GM23338 (cell line): ENCODE measurements at regions not wholly inside any gene's neighbourhood (a gene's known extent, or its start where the extent isn't known, plus 50 kb on each side); places are given as distances from the start of the nearest gene placed in this dataset.

Experiments
- CTCF ChIP-seq, 2 experiments: fragments of 200-600 bp in 1 of 2; sonication (generic) in 1 of 2; conservative IDR thresholded peaks; 2 replicates each; pipeline versions ENCODE4 v1.5.1 to v1.6.1; 2016 to 2017; ENCODE audit warnings: antibody characterized with exemption in 2 of 2, low read depth in 2 of 2, mild to moderate bottlenecking in 2 of 2, moderate library complexity in 1 of 2
- EZH2 ChIP-seq: fragments of 200-600 bp; sonication (generic); IDR thresholded peaks from one replicate; pipeline ENCODE4 v1.8.0; 2017; ENCODE audit warnings: antibody characterized with exemption, mild to moderate bottlenecking, low read depth; ENCODE audit not compliant: unreplicated experiment
- NANOG ChIP-seq: IDR thresholded peaks from 2 replicates; pipeline ENCODE4 v1.6.1; 2016; ENCODE audit warnings: antibody characterized with exemption, borderline replicate concordance
- POLR2AphosphoS5 ChIP-seq: IDR thresholded peaks from 2 replicates; pipeline ENCODE4 v1.6.1; 2016; ENCODE audit warnings: antibody characterized with exemption, low read depth

- TF ChIP-seq CTCF (conservative IDR thresholded peaks at IDR 0.05; ENCODE audit: low read depth in 2 of 2) (no peak), EZH2 (no peak), POLR2AphosphoS5 (no peak), NANOG (no peak)
Observed at GRCh38 chr5:14930486-14930885, 58.9 kb upstream of the ANKH start.
